Transverse colon (tissue), 4 donors: ENCODE measurements at regions not wholly inside any gene's neighbourhood (a gene's known extent, or its start where the extent isn't known, plus 50 kb on each side); places are given as distances from the start of the nearest gene placed in this dataset.
"Not testable (repeated sequence)": the region's sequence is repeated elsewhere in the genome, so short reads cannot be mapped to it uniquely, and the experiment has no call there.

Experiments used
- DNase-seq: peaks from one replicate; pipeline ENCODE4 v3.0.0-alpha.2; 2019
- H3K27ac ChIP-seq, 4 donors: fragments of 200-600 bp; sonication (generic); 2 replicates each; pipeline ENCODE4 v1.5.1; 2016 to 2018; ENCODE audit warnings: inconsistent platforms in 4 of 4
- H3K27me3 ChIP-seq: fragments of 200-600 bp; sonication (generic); 2 replicates; pipeline ENCODE4 v1.5.1; 2017; ENCODE audit warnings: inconsistent platforms
- H3K36me3 ChIP-seq, 4 donors: fragments of 200-600 bp; sonication (generic); 2 replicates each; pipeline ENCODE4 v1.5.1; 2017 to 2019; ENCODE audit warnings: inconsistent platforms in 4 of 4
- H3K4me1 ChIP-seq, 4 donors: fragments of 200-600 bp; sonication (generic); 2 replicates each; pipeline ENCODE4 v1.5.1; 2017 to 2020; ENCODE audit warnings: inconsistent platforms in 4 of 4
- H3K4me3 ChIP-seq, 4 donors: fragments of 200-600 bp; sonication (generic); 1 replicate in 1 of 4; 2 replicates in 3 of 4; pipeline versions ENCODE4 v1.5.1 to v1.6.1; 2017 to 2019; ENCODE audit warnings: inconsistent platforms in 4 of 4
- H3K9me3 ChIP-seq, 2 donors: fragments of 200-600 bp; sonication (generic); 2 replicates each; pipeline ENCODE4 v1.5.1; 2017 to 2019; ENCODE audit warnings: inconsistent platforms in 2 of 2
- CTCF ChIP-seq, 5 experiments: fragments of 200-600 bp in 3 of 5; fragments of 450-650 bp in 2 of 5; sonication (generic) in 3 of 5; IDR thresholded peaks; 1 replicate in 2 of 5; 2 replicates in 3 of 5; pipeline ENCODE4 v1.5.1; 2016 to 2017; ENCODE audit warnings: antibody characterized with exemption in 5 of 5, inconsistent platforms in 3 of 5, mild to moderate bottlenecking in 2 of 5, moderate library complexity in 1 of 5
- EP300 ChIP-seq: sonication (generic); formaldehyde crosslinking; IDR thresholded peaks from one replicate; pipeline ENCODE4 v1.6.1; 2017; ENCODE audit warnings: antibody characterized with exemption, low read depth
- POLR2A ChIP-seq: fragments of 450-650 bp; IDR thresholded peaks from one replicate; pipeline ENCODE4 v1.6.1; 2016; ENCODE audit warnings: antibody characterized with exemption, mild to moderate bottlenecking, moderate library complexity
- POLR2AphosphoS5 ChIP-seq, 3 donors: sonication (generic); formaldehyde crosslinking; IDR thresholded peaks; one replicate each; pipeline ENCODE4 v1.6.1; 2016; ENCODE audit warnings: antibody characterized with exemption in 3 of 3
- WGBS, 2 donors: methylation state at CpG; one replicate each; pipeline ENCODE4 v1.1.5; 2018; ENCODE audit warnings: low coverage in 1 of 2; 5-methylcytosine and 5-hydroxymethylcytosine counted together
- in situ Hi-C, 4 donors: fragments of 200-750 bp; cut with MboI; loops; one replicate each; pipeline versions ENCODE4 v1.15.0 to v1.15.1; 2017; ENCODE audit warnings: low sequenced_read_pairs in 3 of 4, low pct_ligation_motif_present in 1 of 4, low pct_unique_long_range_greater_than_20kb in 1 of 4
- intact Hi-C: fragments of 100-400 bp; cut with DNase I; formaldehyde crosslinking; loops from one replicate; pipeline ENCODE4 v1.15.1; 2023; ENCODE audit warnings: low total_unique reads

GRCh38 chr1:10947181-10947580 lies 65.3 kb upstream of the TARDBP start:
- TF ChIP-seq CTCF (IDR thresholded peaks at IDR 0.05) (no peak), EP300 (no peak), POLR2AphosphoS5 (IDR thresholded peaks at IDR 0.05) (no peak), POLR2A (no peak)
- Histone ChIP-seq H3K4me1 (peaks cover 2 to 26% (median 23%) of the 10 kb centered on the region in 4 donors), H3K4me3 (no peak overlapping the region), H3K27me3 (no peaks in the 10 kb centered on the region), H3K36me3 (no peaks in the 10 kb centered on the region), H3K9me3 (no peaks in the 10 kb centered on the region), H3K27ac (no peak overlapping the region)
- intact Hi-C loops (no loop called here), in situ Hi-C loops (no loop called here)
- no peak for DNase-seq
- 88% methylated on average over 6 of the region's 7 CpGs; no CpG with 5 or more reads in 1 of the 2 donors for WGBS, 2 donors

GRCh38 chr1:10947691-10948462 lies 64.6 kb upstream of the TARDBP start:
- no peak for DNase-seq
- TF ChIP-seq CTCF (IDR thresholded peaks at IDR 0.05) (no peak), EP300 (no peak), POLR2A (no peak), POLR2AphosphoS5 (IDR thresholded peaks at IDR 0.05) (no peak)

GRCh38 chr1:10948463-10948775 lies 64.0 kb upstream of the TARDBP start:
- TF ChIP-seq POLR2AphosphoS5 (IDR thresholded peaks at IDR 0.05) (no peak), CTCF (IDR thresholded peaks at IDR 0.05) (no peak), EP300 (no peak), POLR2A (no peak)
- in situ Hi-C loops: no loop called here
- DNase-seq: no peak
- H3K4me3 ChIP-seq: no peak overlapping the region
- H3K27ac ChIP-seq: no peak overlapping the region
- H3K4me1 ChIP-seq: peaks cover 0 to 15% (median 12%) of the 10 kb centered on the region in 4 donors
- H3K9me3 ChIP-seq: no peaks in the 10 kb centered on the region
- intact Hi-C loops: no loop called here
- WGBS, 2 donors: 90% methylated on average over 12 of the region's 12 CpGs; no CpG with 5 or more reads in 1 of the 2 donors
- H3K36me3 ChIP-seq: no peaks in the 10 kb centered on the region
- H3K27me3 ChIP-seq: no peaks in the 10 kb centered on the region

More at GRCh38 chr1:10947691-10948462, 64.6 kb upstream of the TARDBP start:
- no peaks in the 10 kb centered on the region for H3K27me3 ChIP-seq
- H3K4me3 ChIP-seq: no peak overlapping the region
- no peaks in the 10 kb centered on the region for H3K36me3 ChIP-seq
- H3K9me3 ChIP-seq: no peaks in the 10 kb centered on the region
- intact Hi-C loops (no loop called here), in situ Hi-C loops (no loop called here)
- 91% methylated on average over 17 of the region's 19 CpGs; no CpG with 5 or more reads in 1 of the 2 donors for WGBS, 2 donors
- peaks cover 0 to 19% (median 16%) of the 10 kb centered on the region in 4 donors for H3K4me1 ChIP-seq
- H3K27ac ChIP-seq: no peak overlapping the region

GRCh38 chr1:10950316-10951172 lies 61.9 kb upstream of the TARDBP start:
- in situ Hi-C loops: no loop called here
- WGBS, 2 donors: 90 to 91% methylated on average over 2 to 17 of the region's 17 CpGs
- Histone ChIP-seq H3K4me1 (no peaks in the 10 kb centered on the region), H3K36me3 (no peaks in the 10 kb centered on the region), H3K27ac (no peak overlapping the region), H3K4me3 (no peak overlapping the region), H3K27me3 (no peaks in the 10 kb centered on the region), H3K9me3 (peaks cover 0 to 6% of the 10 kb centered on the region in 2 donors)
- intact Hi-C loops: no loop called here
- no peak for TF ChIP-seq POLR2AphosphoS5 (IDR thresholded peaks at IDR 0.05)
- no peak for TF ChIP-seq POLR2A
- no peak for TF ChIP-seq CTCF (IDR thresholded peaks at IDR 0.05)
- TF ChIP-seq EP300: no peak
- DNase-seq: no peak

- H3K9me3 ChIP-seq, in situ Hi-C loops, intact Hi-C loops, H3K27me3 ChIP-seq, H3K4me3 ChIP-seq, H3K36me3 ChIP-seq, DNase-seq, H3K4me1 ChIP-seq, H3K27ac ChIP-seq: not testable (repeated sequence)
- 92 to 95% methylated on average over 5 to 7 of the region's 7 CpGs for WGBS, 2 donors
Measured at GRCh38 chr1:10951298-10951697, 61.2 kb upstream of the TARDBP start.
